Endodermal cell (in vitro differentiated cells): ENCODE measurements at regions not wholly inside any gene's neighbourhood (a gene's known extent, or its start where the extent isn't known, plus 50 kb on each side); places are given as distances from the start of the nearest gene placed in this dataset.

Source experiments
- DNase-seq: peaks from one replicate; pipeline ENCODE4 v3.0.0-alpha.2; 2017
- H3K27ac ChIP-seq: 2 replicates; pipeline ENCODE4 v1.5.1; 2013; ENCODE audit warnings: mild to moderate bottlenecking, low read depth, low read length, moderate library complexity
- H3K27me3 ChIP-seq: 2 replicates; pipeline ENCODE4 v1.6.1; 2013; ENCODE audit warnings: mild to moderate bottlenecking, low read length, moderate library complexity; ENCODE audit not compliant: insufficient read depth, control insufficient read depth, poor library complexity, severe bottlenecking
- H3K36me3 ChIP-seq: 2 replicates; pipeline ENCODE4 v1.7.0; 2013; ENCODE audit warnings: mild to moderate bottlenecking, low read length, moderate library complexity; ENCODE audit not compliant: control insufficient read depth, insufficient read depth
- H3K4me1 ChIP-seq: one replicate; pipeline ENCODE4 v1.7.0; 2013; ENCODE audit warnings: low read length; ENCODE audit not compliant: control insufficient read depth, insufficient read depth
- H3K4me3 ChIP-seq: 2 replicates; pipeline ENCODE4 v1.5.1; 2013; ENCODE audit warnings: mild to moderate bottlenecking, low read length, moderate library complexity
- H3K9ac ChIP-seq: 2 replicates; pipeline ENCODE4 v1.6.1; 2013; ENCODE audit warnings: mild to moderate bottlenecking, low read length, moderate library complexity; ENCODE audit not compliant: poor library complexity, severe bottlenecking; ENCODE audit errors: extremely low read depth
- H3K9me3 ChIP-seq: 2 replicates; pipeline ENCODE4 v1.6.1; 2013; ENCODE audit warnings: mild to moderate bottlenecking, low read length, moderate library complexity; ENCODE audit not compliant: control insufficient read depth
- H3K27ac Mint-ChIP-seq: 2 replicates; pipeline ENCODE4 v1.8.0; 2020; ENCODE audit warnings: mixed read lengths
- H3K27me3 Mint-ChIP-seq: 2 replicates; pipeline ENCODE4 v1.8.0; 2021; ENCODE audit warnings: mild to moderate bottlenecking, mixed read lengths; ENCODE audit not compliant: insufficient read depth
- H3K36me3 Mint-ChIP-seq: 2 replicates; pipeline ENCODE4 v1.8.0; 2020; ENCODE audit warnings: low read depth, mixed read lengths
- H3K4me1 Mint-ChIP-seq: 2 replicates; pipeline ENCODE4 v1.8.0; 2020; ENCODE audit warnings: mixed read lengths
- H3K4me3 Mint-ChIP-seq: 2 replicates; pipeline ENCODE4 v1.8.0; 2020; ENCODE audit warnings: mild to moderate bottlenecking, moderate library complexity, mixed read lengths
- H3K9me3 Mint-ChIP-seq: 2 replicates; pipeline ENCODE4 v1.8.0; 2020; ENCODE audit warnings: mild to moderate bottlenecking, mixed read lengths
- WGBS, 2 experiments: methylation state at CpG; one replicate each; pipeline versions ENCODE4 v1.1.5 to v1.1.7; 2013; ENCODE audit warnings: missing lambda C conversion rate in 2 of 2, mixed read lengths in 1 of 2; ENCODE audit not compliant: insufficient coverage in 1 of 2, insufficient read length in 1 of 2; 5-methylcytosine and 5-hydroxymethylcytosine counted together
- TF ChIP-seq, protein P1 (sequence below): fragments of 200-600 bp; sonication (generic); conservative IDR thresholded peaks from 2 replicates; pipeline ENCODE4 v1.5.0; 2021; ENCODE audit warnings: antibody characterized with exemption, mild to moderate bottlenecking

DNA sequence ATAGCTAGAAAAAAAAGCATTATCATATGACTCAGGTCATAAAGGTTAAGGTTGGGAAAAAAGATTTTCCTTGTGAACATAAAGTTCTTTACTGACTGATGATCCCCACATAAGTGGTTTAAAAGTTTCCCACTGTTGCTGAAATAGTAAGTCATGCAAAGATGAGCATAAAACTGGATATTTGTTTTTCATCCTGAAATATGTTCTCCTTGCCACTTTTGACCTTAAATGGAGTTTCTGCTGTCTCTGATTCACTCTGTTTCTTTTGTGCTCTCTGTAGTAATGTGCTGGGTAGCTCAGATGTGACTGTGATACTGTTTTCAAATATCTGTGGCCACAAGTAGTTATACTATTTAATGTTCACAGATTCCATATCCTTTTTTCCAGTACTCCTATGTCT is 162.5 kb upstream of the GAS1 start:
- H3K4me1 Mint-ChIP-seq, result no peaks in the 10 kb centered on the region
- DNase-seq, result no peak
- H3K4me1 ChIP-seq, result no peaks in the 10 kb centered on the region
- H3K9me3 Mint-ChIP-seq, result peaks cover 11% of the 10 kb centered on the region
- H3K9me3 ChIP-seq, result peaks cover 13% of the 10 kb centered on the region
- TF ChIP-seq, protein P1, sequence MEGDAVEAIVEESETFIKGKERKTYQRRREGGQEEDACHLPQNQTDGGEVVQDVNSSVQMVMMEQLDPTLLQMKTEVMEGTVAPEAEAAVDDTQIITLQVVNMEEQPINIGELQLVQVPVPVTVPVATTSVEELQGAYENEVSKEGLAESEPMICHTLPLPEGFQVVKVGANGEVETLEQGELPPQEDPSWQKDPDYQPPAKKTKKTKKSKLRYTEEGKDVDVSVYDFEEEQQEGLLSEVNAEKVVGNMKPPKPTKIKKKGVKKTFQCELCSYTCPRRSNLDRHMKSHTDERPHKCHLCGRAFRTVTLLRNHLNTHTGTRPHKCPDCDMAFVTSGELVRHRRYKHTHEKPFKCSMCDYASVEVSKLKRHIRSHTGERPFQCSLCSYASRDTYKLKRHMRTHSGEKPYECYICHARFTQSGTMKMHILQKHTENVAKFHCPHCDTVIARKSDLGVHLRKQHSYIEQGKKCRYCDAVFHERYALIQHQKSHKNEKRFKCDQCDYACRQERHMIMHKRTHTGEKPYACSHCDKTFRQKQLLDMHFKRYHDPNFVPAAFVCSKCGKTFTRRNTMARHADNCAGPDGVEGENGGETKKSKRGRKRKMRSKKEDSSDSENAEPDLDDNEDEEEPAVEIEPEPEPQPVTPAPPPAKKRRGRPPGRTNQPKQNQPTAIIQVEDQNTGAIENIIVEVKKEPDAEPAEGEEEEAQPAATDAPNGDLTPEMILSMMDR, result no peak
- H3K9ac ChIP-seq, result no peak overlapping the region
- no peak overlapping the region for H3K27ac ChIP-seq
- H3K36me3 ChIP-seq, result no peaks in the 10 kb centered on the region
- no peak overlapping the region for H3K27ac Mint-ChIP-seq
- no peak overlapping the region for H3K4me3 Mint-ChIP-seq
- H3K36me3 Mint-ChIP-seq, result no peaks in the 10 kb centered on the region
- no peaks in the 10 kb centered on the region for H3K27me3 ChIP-seq
- no peaks in the 10 kb centered on the region for H3K27me3 Mint-ChIP-seq
- H3K4me3 ChIP-seq, result no peak overlapping the region

DNA sequence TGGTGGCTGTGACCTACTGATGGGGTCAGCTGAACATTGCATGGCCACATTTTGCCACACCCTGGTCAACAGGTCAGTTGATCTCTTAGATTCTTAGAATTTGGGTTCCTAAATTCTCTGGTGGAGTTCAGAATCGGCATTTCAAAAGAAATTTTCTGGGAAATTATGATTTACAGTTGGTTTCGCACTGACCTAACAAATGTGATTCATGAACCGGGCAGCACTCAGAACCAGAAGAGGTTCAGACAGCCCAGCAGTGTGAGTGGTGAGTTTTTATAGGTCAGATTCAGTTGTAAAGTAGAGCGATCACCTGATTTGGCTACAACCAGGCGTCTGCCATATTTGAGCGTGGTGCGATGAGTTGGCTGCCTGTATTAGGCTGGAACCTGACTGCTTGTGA is 163.7 kb upstream of the GAS1 start:
- 94 to 95% methylated on average over 7 of the region's 7 CpGs for WGBS, 2 experiments

GRCh38 chr9:87112656-87113055 is 165.3 kb upstream of the GAS1 start:
- Histone ChIP-seq H3K36me3 (no peaks in the 10 kb centered on the region), H3K9ac (no peak overlapping the region), H3K27ac (no peak overlapping the region), H3K4me1 (no peaks in the 10 kb centered on the region), H3K27me3 (no peaks in the 10 kb centered on the region), H3K4me3 (no peak overlapping the region), H3K9me3 (peaks cover 13% of the 10 kb centered on the region)
- H3K4me1 Mint-ChIP-seq, result no peaks in the 10 kb centered on the region
- H3K27me3 Mint-ChIP-seq, result no peaks in the 10 kb centered on the region
- no peak for DNase-seq
- TF ChIP-seq, protein P1, result no peak
- H3K9me3 Mint-ChIP-seq, result peaks cover 11% of the 10 kb centered on the region
- no peak overlapping the region for H3K4me3 Mint-ChIP-seq
- H3K27ac Mint-ChIP-seq, result no peak overlapping the region
- WGBS, 2 experiments, result 91 to 100% methylated on average over 3 to 5 of the region's 5 CpGs
- no peaks in the 10 kb centered on the region for H3K36me3 Mint-ChIP-seq

More for the DNA sequence above, 163.7 kb upstream of the GAS1 start:
- Mint-ChIP-seq H3K27me3 (no peaks in the 10 kb centered on the region), H3K4me1 (no peaks in the 10 kb centered on the region), H3K4me3 (no peak overlapping the region), H3K27ac (no peak overlapping the region), H3K9me3 (peaks cover 11% of the 10 kb centered on the region), H3K36me3 (no peaks in the 10 kb centered on the region)
- TF ChIP-seq, protein P1, result no peak
- no peak for DNase-seq
- Histone ChIP-seq H3K27ac (no peak overlapping the region), H3K9me3 (peaks cover 13% of the 10 kb centered on the region), H3K27me3 (no peaks in the 10 kb centered on the region), H3K36me3 (no peaks in the 10 kb centered on the region), H3K9ac (no peak overlapping the region), H3K4me3 (no peak overlapping the region), H3K4me1 (no peaks in the 10 kb centered on the region)
